ENCODE measurements at regions not wholly inside any gene's neighbourhood (a gene's known extent, or its start where the extent isn't known, plus 50 kb on each side); places are given as distances from the start of the nearest gene placed in this dataset.

DNA sequence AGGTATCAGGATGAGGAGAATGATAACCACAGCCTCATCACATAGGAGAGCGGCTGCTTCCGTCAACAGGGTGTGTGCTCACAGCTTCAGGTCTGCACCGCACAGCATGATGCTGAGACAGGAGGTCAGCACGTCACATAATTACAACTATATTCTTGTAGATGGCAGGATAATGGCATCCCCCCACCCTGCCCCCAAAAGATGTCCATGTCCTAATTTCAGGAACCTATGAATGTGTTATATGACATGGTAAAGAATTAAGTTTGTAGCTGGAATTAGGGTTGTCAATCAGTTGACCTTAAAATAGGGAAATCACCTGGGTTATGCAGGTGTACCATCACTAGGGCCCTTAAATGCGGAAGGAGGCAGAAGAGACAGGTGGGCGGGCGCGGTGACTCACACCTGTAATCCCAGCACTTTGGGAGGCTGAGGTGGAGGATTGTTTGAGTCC is 73.9 kb downstream of the ARL4C start:
- WGBS (ENCODE audit: extremely low coverage, insufficient read length, low lambda C conversion rate), result no CpG with 5 or more reads among the region's 8 CpGs
- Histone ChIP-seq H3K27ac (ENCODE audit: insufficient read length, low read depth, low read length) (no peak overlapping the region), H3K18ac (ENCODE audit: insufficient read length, low read depth, low read length) (no peak overlapping the region), H3K9me3 (ENCODE audit: control insufficient read depth, low read depth, low read length) (no peaks in the 10 kb centered on the region), H3K27me3 (ENCODE audit: insufficient read depth, low read length) (peaks cover 12% of the 10 kb centered on the region; the same call in 1 of the 2 replicates), H4K8ac (replicated peaks; ENCODE audit: insufficient read length, low read depth, low read length) (no peak overlapping the region), H3K4me1 (ENCODE audit: insufficient read depth, low read length) (no peaks in the 10 kb centered on the region), H2BK20ac (ENCODE audit: low read depth, low read length, poor library complexity, severe bottlenecking) (no peak overlapping the region), H3K4ac (ENCODE audit: low read depth, low read length) (no peak overlapping the region), H2BK120ac (ENCODE audit: low read depth, low read length, poor library complexity, severe bottlenecking) (no peak overlapping the region), H4K20me1 (ENCODE audit: control insufficient read depth, insufficient read depth, insufficient read length) (no peaks in the 10 kb centered on the region), H3K9ac (ENCODE audit: extremely low read depth, insufficient read length, low read length) (no peak overlapping the region), H4K5ac (ENCODE audit: insufficient read length, low read depth, low read length) (no peak overlapping the region), H3K14ac (ENCODE audit: insufficient read depth, low read length) (no peak overlapping the region), H2AK5ac (ENCODE audit: insufficient read length, low read length) (no peak overlapping the region), H3K4me2 (ENCODE audit: insufficient read depth, insufficient read length, low read length) (no peak overlapping the region), H2BK5ac (ENCODE audit: insufficient read length, low read length) (no peak overlapping the region), H3K79me1 (ENCODE audit: insufficient read depth, low read depth, low read length, poor library complexity, severe bottlenecking) (no peaks in the 10 kb centered on the region), H3K23ac (ENCODE audit: insufficient read length, low read depth, low read length) (no peak overlapping the region), H2BK12ac (ENCODE audit: insufficient read length, low read depth, low read length) (no peak overlapping the region), H3K23me2 (ENCODE audit: insufficient read length, low read depth, low read length, poor library complexity, severe bottlenecking) (no peaks in the 10 kb centered on the region), H3K79me2 (ENCODE audit: insufficient read depth, low read length) (no peaks in the 10 kb centered on the region), H2BK15ac (ENCODE audit: low read depth, low read length) (no peak overlapping the region), H3K56ac (ENCODE audit: insufficient read length, low read depth, low read length) (no peak overlapping the region), H4K91ac (ENCODE audit: insufficient read length, low read depth, low read length) (no peak overlapping the region), H2AFZ (ENCODE audit: low read length) (no peak overlapping the region), H3T11ph (ENCODE audit: low read length) (no peak overlapping the region)
- peaks cover 4% of the 10 kb centered on the region in 2 experiments; a peak in 3 of 5 replicates for H3K9me3 Mint-ChIP-seq
- TF ChIP-seq, protein P1, sequence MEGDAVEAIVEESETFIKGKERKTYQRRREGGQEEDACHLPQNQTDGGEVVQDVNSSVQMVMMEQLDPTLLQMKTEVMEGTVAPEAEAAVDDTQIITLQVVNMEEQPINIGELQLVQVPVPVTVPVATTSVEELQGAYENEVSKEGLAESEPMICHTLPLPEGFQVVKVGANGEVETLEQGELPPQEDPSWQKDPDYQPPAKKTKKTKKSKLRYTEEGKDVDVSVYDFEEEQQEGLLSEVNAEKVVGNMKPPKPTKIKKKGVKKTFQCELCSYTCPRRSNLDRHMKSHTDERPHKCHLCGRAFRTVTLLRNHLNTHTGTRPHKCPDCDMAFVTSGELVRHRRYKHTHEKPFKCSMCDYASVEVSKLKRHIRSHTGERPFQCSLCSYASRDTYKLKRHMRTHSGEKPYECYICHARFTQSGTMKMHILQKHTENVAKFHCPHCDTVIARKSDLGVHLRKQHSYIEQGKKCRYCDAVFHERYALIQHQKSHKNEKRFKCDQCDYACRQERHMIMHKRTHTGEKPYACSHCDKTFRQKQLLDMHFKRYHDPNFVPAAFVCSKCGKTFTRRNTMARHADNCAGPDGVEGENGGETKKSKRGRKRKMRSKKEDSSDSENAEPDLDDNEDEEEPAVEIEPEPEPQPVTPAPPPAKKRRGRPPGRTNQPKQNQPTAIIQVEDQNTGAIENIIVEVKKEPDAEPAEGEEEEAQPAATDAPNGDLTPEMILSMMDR (conservative IDR thresholded peaks at IDR 0.05), result no peak
- H3K27ac Mint-ChIP-seq, result no peak overlapping the region
- H3K4me1 Mint-ChIP-seq, result peaks cover 25 to 45% of the 10 kb centered on the region in 2 experiments
- peaks cover 74% of the 10 kb centered on the region for H3K27me3 Mint-ChIP-seq (ENCODE audit: low read depth)
- no peak for DNase-seq
- H3K36me3 Mint-ChIP-seq (ENCODE audit: insufficient read depth in 1 of 3, low read depth in 3 of 3), result peaks cover 0 to 5% (median 0%) of the 10 kb centered on the region in 3 experiments; a peak in 3 of 7 replicates
- H3K4me3 Mint-ChIP-seq, result no peak overlapping the region

Measured in H9 (cell line).